ENCODE measurements at regions not wholly inside any gene's neighbourhood (a gene's known extent, or its start where the extent isn't known, plus 50 kb on each side); places are given as distances from the start of the nearest gene placed in this dataset.

- Histone ChIP-seq H3K9me3 (no peaks in the 10 kb centered on the region), H3K4me1 (no peaks in the 10 kb centered on the region), H3K27ac (no peak overlapping the region), H3K4me3 (no peak overlapping the region), H3K36me3 (no peaks in the 10 kb centered on the region), H3K27me3 (no peaks in the 10 kb centered on the region)
- WGBS = 81% methylated on average over 1 of the region's 1 CpG
- no peak for DNase-seq (ENCODE audit: low spot score in 2 of 2)
- TF ChIP-seq POLR2AphosphoS5 (IDR thresholded peaks at IDR 0.05) = no peak
- TF ChIP-seq CTCF (IDR thresholded peaks at IDR 0.05) = no peak
- TF ChIP-seq POLR2A (IDR thresholded peaks at IDR 0.05) = no peak
Observed at GRCh38 chr10:64134676-64135075, 613.5 kb downstream of the REEP3 start.

- Histone ChIP-seq H3K4me1 (no peaks in the 10 kb centered on the region), H3K27ac (no peak overlapping the region), H3K27me3 (no peaks in the 10 kb centered on the region), H3K9me3 (no peaks in the 10 kb centered on the region), H3K4me3 (no peak overlapping the region), H3K36me3 (no peaks in the 10 kb centered on the region)
- TF ChIP-seq POLR2AphosphoS5 (IDR thresholded peaks at IDR 0.05) (no peak), CTCF (IDR thresholded peaks at IDR 0.05) (no peak), EP300 (IDR thresholded peaks at IDR 0.05) (no peak), POLR2A (IDR thresholded peaks at IDR 0.05) (no peak)
- 94% methylated on average over 3 of the region's 3 CpGs for WGBS
- no peak for DNase-seq (ENCODE audit: low spot score in 2 of 2)
Observed at GRCh38 chr10:64142395-64142794, 621.2 kb downstream of the REEP3 start.

- no peak for DNase-seq (ENCODE audit: low spot score in 2 of 2)
- TF ChIP-seq POLR2AphosphoS5 (IDR thresholded peaks at IDR 0.05) (no peak), CTCF (IDR thresholded peaks at IDR 0.05) (no peak), POLR2A (IDR thresholded peaks at IDR 0.05) (no peak), EP300 (IDR thresholded peaks at IDR 0.05) (no peak)
- H3K4me1 ChIP-seq = no peaks in the 10 kb centered on the region
Observed at GRCh38 chr10:64148607-64149006, 627.4 kb downstream of the REEP3 start.

GRCh38 chr10:64156166-64156565, 635.0 kb downstream of the REEP3 start:
- H3K27me3 ChIP-seq = no peaks in the 10 kb centered on the region
- no peaks in the 10 kb centered on the region for H3K36me3 ChIP-seq
- WGBS = 51% methylated on average over 3 of the region's 3 CpGs
- no peaks in the 10 kb centered on the region for H3K4me1 ChIP-seq
- DNase-seq (ENCODE audit: low spot score in 2 of 2) = no peak
- no peak for TF ChIP-seq CTCF (IDR thresholded peaks at IDR 0.05)
- TF ChIP-seq POLR2A (IDR thresholded peaks at IDR 0.05) = no peak
- TF ChIP-seq POLR2AphosphoS5 (IDR thresholded peaks at IDR 0.05) = no peak
- no peak for TF ChIP-seq EP300 (IDR thresholded peaks at IDR 0.05)
- H3K27ac ChIP-seq = no peak overlapping the region
- H3K9me3 ChIP-seq = no peaks in the 10 kb centered on the region
- H3K4me3 ChIP-seq = no peak overlapping the region

More at GRCh38 chr10:64148607-64149006, 627.4 kb downstream of the REEP3 start:
- no peak overlapping the region for H3K4me3 ChIP-seq
- no peaks in the 10 kb centered on the region for H3K9me3 ChIP-seq
- H3K36me3 ChIP-seq = no peaks in the 10 kb centered on the region
- no peak overlapping the region for H3K27ac ChIP-seq
- H3K27me3 ChIP-seq = no peaks in the 10 kb centered on the region

GRCh38 chr10:64158551-64158950, 637.4 kb downstream of the REEP3 start:
- TF ChIP-seq EP300 (IDR thresholded peaks at IDR 0.05) = no peak
- no peak for TF ChIP-seq POLR2A (IDR thresholded peaks at IDR 0.05)
- no peak for TF ChIP-seq CTCF (IDR thresholded peaks at IDR 0.05)
- TF ChIP-seq POLR2AphosphoS5 (IDR thresholded peaks at IDR 0.05) = no peak
- 86% methylated on average over 2 of the region's 2 CpGs for WGBS
- no peak for DNase-seq (ENCODE audit: low spot score in 2 of 2)

More at GRCh38 chr10:64158551-64158950, 637.4 kb downstream of the REEP3 start:
- Histone ChIP-seq H3K27me3 (no peaks in the 10 kb centered on the region), H3K27ac (no peak overlapping the region), H3K4me3 (no peak overlapping the region), H3K9me3 (no peaks in the 10 kb centered on the region), H3K36me3 (no peaks in the 10 kb centered on the region), H3K4me1 (no peaks in the 10 kb centered on the region)
